ENCODE measurements at regions not wholly inside any gene's neighbourhood (a gene's known extent, or its start where the extent isn't known, plus 50 kb on each side); places are given as distances from the start of the nearest gene placed in this dataset.

DNA sequence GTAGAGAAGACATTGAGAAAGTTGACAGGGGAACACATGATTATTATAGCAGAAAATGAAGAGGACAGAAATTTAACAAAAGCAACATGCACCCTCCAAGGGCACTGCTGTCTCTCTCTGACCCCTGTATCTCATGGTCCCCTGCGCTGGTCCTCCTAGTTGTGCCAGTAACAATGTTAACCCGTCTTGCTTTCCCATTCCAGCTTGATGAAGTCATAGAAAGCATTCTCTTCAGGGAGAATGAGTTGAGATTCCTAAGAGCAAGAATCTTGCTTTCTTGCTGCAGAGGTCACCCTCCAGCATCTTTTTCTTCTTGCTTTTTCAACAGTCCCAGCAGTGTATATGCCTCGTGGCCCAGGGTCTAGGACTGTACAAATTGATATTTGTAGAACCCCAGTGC, 279.6 kb upstream of the ADAMTSL1 start:
- H3K27me3 Mint-ChIP-seq (ENCODE audit: low read depth), result no peaks in the 10 kb centered on the region
- no peaks in the 10 kb centered on the region for H3K36me3 Mint-ChIP-seq (ENCODE audit: low read depth)
- no peak for DNase-seq (ENCODE audit: low spot score)
- peaks cover 2% of the 10 kb centered on the region for H3K9me3 Mint-ChIP-seq (ENCODE audit: low read depth)
- H3K27ac Mint-ChIP-seq (ENCODE audit: unreplicated experiment), result no peak overlapping the region
- no peak overlapping the region for H3K4me3 Mint-ChIP-seq (ENCODE audit: unreplicated experiment)
- TF ChIP-seq, protein P1, sequence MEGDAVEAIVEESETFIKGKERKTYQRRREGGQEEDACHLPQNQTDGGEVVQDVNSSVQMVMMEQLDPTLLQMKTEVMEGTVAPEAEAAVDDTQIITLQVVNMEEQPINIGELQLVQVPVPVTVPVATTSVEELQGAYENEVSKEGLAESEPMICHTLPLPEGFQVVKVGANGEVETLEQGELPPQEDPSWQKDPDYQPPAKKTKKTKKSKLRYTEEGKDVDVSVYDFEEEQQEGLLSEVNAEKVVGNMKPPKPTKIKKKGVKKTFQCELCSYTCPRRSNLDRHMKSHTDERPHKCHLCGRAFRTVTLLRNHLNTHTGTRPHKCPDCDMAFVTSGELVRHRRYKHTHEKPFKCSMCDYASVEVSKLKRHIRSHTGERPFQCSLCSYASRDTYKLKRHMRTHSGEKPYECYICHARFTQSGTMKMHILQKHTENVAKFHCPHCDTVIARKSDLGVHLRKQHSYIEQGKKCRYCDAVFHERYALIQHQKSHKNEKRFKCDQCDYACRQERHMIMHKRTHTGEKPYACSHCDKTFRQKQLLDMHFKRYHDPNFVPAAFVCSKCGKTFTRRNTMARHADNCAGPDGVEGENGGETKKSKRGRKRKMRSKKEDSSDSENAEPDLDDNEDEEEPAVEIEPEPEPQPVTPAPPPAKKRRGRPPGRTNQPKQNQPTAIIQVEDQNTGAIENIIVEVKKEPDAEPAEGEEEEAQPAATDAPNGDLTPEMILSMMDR (IDR thresholded peaks at IDR 0.05), result no peak
- H3K4me1 Mint-ChIP-seq (ENCODE audit: low read depth), result peaks cover 27% of the 10 kb centered on the region

- H3K9me3 Mint-ChIP-seq (ENCODE audit: low read depth), result peaks cover 2% of the 10 kb centered on the region
- peaks cover 19% of the 10 kb centered on the region for H3K4me1 Mint-ChIP-seq (ENCODE audit: low read depth)
Observed at GRCh38 chr9:18195223-18195622, 278.7 kb upstream of the ADAMTSL1 start.

DNA sequence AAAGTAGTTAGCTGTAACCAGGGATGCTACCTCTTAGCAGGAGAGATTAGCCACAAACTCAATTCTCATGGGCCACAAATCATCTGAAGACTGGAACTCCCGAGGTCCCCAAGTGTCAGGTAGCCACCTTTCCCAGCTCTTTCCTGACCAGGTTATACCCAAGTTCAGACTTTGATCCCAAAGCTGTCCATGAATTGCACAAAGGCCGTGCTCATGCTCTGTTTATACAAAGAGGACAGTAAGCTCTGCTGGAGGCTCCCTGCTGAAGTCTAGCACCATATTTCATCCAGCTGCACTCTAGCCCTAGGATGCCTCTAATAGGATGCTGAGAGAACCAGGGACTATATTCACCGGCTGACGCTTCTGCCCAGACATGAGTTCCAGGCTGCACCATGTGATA, 271.0 kb upstream of the ADAMTSL1 start:
- Mint-ChIP-seq H3K4me3 (ENCODE audit: unreplicated experiment) (no peak overlapping the region), H3K4me1 (ENCODE audit: low read depth) (no peaks in the 10 kb centered on the region), H3K36me3 (ENCODE audit: low read depth) (no peaks in the 10 kb centered on the region), H3K9me3 (ENCODE audit: low read depth) (no peaks in the 10 kb centered on the region), H3K27me3 (ENCODE audit: low read depth) (peaks cover 2% of the 10 kb centered on the region), H3K27ac (ENCODE audit: unreplicated experiment) (no peak overlapping the region)
- no peak for DNase-seq (ENCODE audit: low spot score)
- TF ChIP-seq, protein P1 (IDR thresholded peaks at IDR 0.05), result no peak

More at GRCh38 chr9:18195223-18195622, 278.7 kb upstream of the ADAMTSL1 start:
- Mint-ChIP-seq H3K27me3 (ENCODE audit: low read depth) (no peaks in the 10 kb centered on the region), H3K36me3 (ENCODE audit: low read depth) (no peaks in the 10 kb centered on the region), H3K4me3 (ENCODE audit: unreplicated experiment) (no peak overlapping the region), H3K27ac (ENCODE audit: unreplicated experiment) (no peak overlapping the region)
- no peak for DNase-seq (ENCODE audit: low spot score)
- TF ChIP-seq, protein P1 (IDR thresholded peaks at IDR 0.05), result no peak

GRCh38 chr9:18207735-18208134, 266.2 kb upstream of the ADAMTSL1 start:
- Mint-ChIP-seq H3K36me3 (ENCODE audit: low read depth) (no peaks in the 10 kb centered on the region), H3K27ac (ENCODE audit: unreplicated experiment) (no peak overlapping the region), H3K4me1 (ENCODE audit: low read depth) (no peaks in the 10 kb centered on the region), H3K9me3 (ENCODE audit: low read depth) (no peaks in the 10 kb centered on the region), H3K4me3 (ENCODE audit: unreplicated experiment) (no peak overlapping the region), H3K27me3 (ENCODE audit: low read depth) (no peaks in the 10 kb centered on the region)
- TF ChIP-seq, protein P1 (IDR thresholded peaks at IDR 0.05), result no peak
- no peak for DNase-seq (ENCODE audit: low spot score)

- Mint-ChIP-seq H3K9me3 (ENCODE audit: low read depth) (no peaks in the 10 kb centered on the region), H3K27me3 (ENCODE audit: low read depth) (no peaks in the 10 kb centered on the region), H3K36me3 (ENCODE audit: low read depth) (no peaks in the 10 kb centered on the region), H3K4me1 (ENCODE audit: low read depth) (peaks cover 3% of the 10 kb centered on the region), H3K27ac (ENCODE audit: unreplicated experiment) (no peak overlapping the region), H3K4me3 (ENCODE audit: unreplicated experiment) (no peak overlapping the region)
- TF ChIP-seq, protein P1 (IDR thresholded peaks at IDR 0.05), result peak; percentile 87
- no peak for DNase-seq (ENCODE audit: low spot score)
Observed at GRCh38 chr9:18208166-18209059, 265.5 kb upstream of the ADAMTSL1 start.
